K562 (cell line): ENCODE measurements at regions not wholly inside any gene's neighbourhood (a gene's known extent, or its start where the extent isn't known, plus 50 kb on each side); places are given as distances from the start of the nearest gene placed in this dataset.

Experiments
- ATAC-seq: fragments of 200-7000 bp; cut with Tn5 transposase; 3 replicates; pipeline ENCODE4 v1.9.1; 2020; ENCODE audit warnings: moderate library complexity
- BruUV-seq: library from RNA; stranded (reverse); fragments of 400-500 nt; replicated peaks from 2 replicates; lab custom pipeline; 2021; lab: Mats Ljungman, UMichigan
- CTCF ChIA-PET: fragments of 300-600 bp; formaldehyde crosslinking; extraction: SDS; loops from one replicate; lab custom pipeline; 2021; ENCODE audit warnings: low intra/inter-chr PET ratio; lab: Yijun Ruan, JAX
- POLR2A ChIA-PET: fragments of 300-600, 350-650 bp; sonication (Branson Sonifier 250); formaldehyde crosslinking; extraction: SDS; loops from one replicate; lab custom pipeline; 2021; ENCODE audit warnings: antibody characterized with exemption, inconsistent platforms; lab: Yijun Ruan, JAX
- DNase-seq, 4 experiments: peaks; one replicate each; pipeline versions ENCODE4 v3.0.0 to v3.0.0-alpha.2; 2011 to 2018; ENCODE audit warnings: low spot score in 3 of 4, mixed read lengths in 3 of 4; ENCODE audit errors: extremely low read depth in 1 of 4
- FAIRE-seq: peaks from 2 replicates; lab custom pipeline; 2011; peaks lifted over from hg19 to GRCh38; lab: Jason Lieb, UNC
- H2AFZ ChIP-seq: 2 replicates; pipeline ENCODE4 v1.6.0; 2011; ENCODE audit warnings: low read depth, low read length, control low read depth, inconsistent platforms
- H3K27ac ChIP-seq: fragments of 200-600 bp; 3 replicates; pipeline ENCODE4 v1.8.0; 2011; ENCODE audit warnings: low read depth, mild to moderate bottlenecking, control low read depth, inconsistent platforms, low read length, moderate library complexity, mixed read lengths; ENCODE audit errors: extremely low read depth
- H3K27me3 ChIP-seq, 2 experiments: fragments of 300-600 bp in 1 of 2; 2 replicates in 1 of 2; 3 replicates in 1 of 2; pipeline versions ENCODE4 v1.6.0 to v1.8.0; 2011; ENCODE audit warnings: inconsistent platforms in 2 of 2, low read length in 2 of 2, mild to moderate bottlenecking in 1 of 2, mixed read lengths in 1 of 2, moderate library complexity in 1 of 2; ENCODE audit not compliant: control insufficient read depth in 2 of 2, insufficient read depth in 2 of 2
- H3K36me3 ChIP-seq: fragments of 300-600 bp; 3 replicates; pipeline ENCODE4 v1.8.0; 2011; ENCODE audit warnings: mild to moderate bottlenecking, low read length, inconsistent platforms; ENCODE audit not compliant: control insufficient read depth, insufficient read depth
- H3K4me1 ChIP-seq, 2 experiments: fragments of 200-600 bp in 1 of 2; replicated peaks in 1 of 2; 2 replicates in 1 of 2; 3 replicates in 1 of 2; pipeline versions ENCODE4 v1.5.1 to v1.8.0; 2011; ENCODE audit warnings: inconsistent platforms in 2 of 2, low read length in 2 of 2, mild to moderate bottlenecking in 1 of 2, mixed read lengths in 1 of 2, moderate library complexity in 1 of 2; ENCODE audit not compliant: control insufficient read depth in 2 of 2, insufficient read depth in 2 of 2
- H3K4me2 ChIP-seq: 2 replicates; pipeline ENCODE4 v1.6.1; 2011; ENCODE audit warnings: low read length, control low read depth, inconsistent platforms, mixed read lengths; ENCODE audit not compliant: insufficient read depth
- H3K4me3 ChIP-seq: fragments of 200-600 bp; sonication (generic), shearing (Covaris generic); 2 replicates; pipeline ENCODE4 v1.5.1; 2016; ENCODE audit warnings: control low read depth, inconsistent platforms
- H3K79me2 ChIP-seq: fragments of 200-600 bp; 3 replicates; pipeline ENCODE4 v1.8.0; 2011; ENCODE audit warnings: low read length, inconsistent platforms; ENCODE audit not compliant: control insufficient read depth, insufficient read depth
- H3K9ac ChIP-seq, 2 experiments: 2 replicates each; pipeline versions ENCODE4 v1.6.0 to v1.6.1; 2011; ENCODE audit warnings: low read depth in 2 of 2, low read length in 2 of 2, control low read depth in 1 of 2, inconsistent platforms in 1 of 2, mild to moderate bottlenecking in 1 of 2, mixed read lengths in 1 of 2; ENCODE audit not compliant: insufficient read depth in 1 of 2
- H3K9me1 ChIP-seq: one replicate; pipeline ENCODE4 v1.6.0; 2011; ENCODE audit warnings: inconsistent platforms, mild to moderate bottlenecking, low read length, moderate library complexity; ENCODE audit not compliant: control insufficient read depth, insufficient read depth
- H3K9me3 ChIP-seq: replicated peaks from 2 replicates; pipeline ENCODE4 v1.5.1; 2011; ENCODE audit warnings: low read depth, low read length, inconsistent platforms; ENCODE audit not compliant: control insufficient read depth, insufficient read depth
- H4K20me1 ChIP-seq: replicated peaks from 2 replicates; pipeline ENCODE4 v1.6.1; 2011; ENCODE audit warnings: low read length, inconsistent platforms, mixed read lengths; ENCODE audit not compliant: control insufficient read depth, insufficient read depth
- CCNT2 ChIP-seq: IDR thresholded peaks from 2 replicates; pipeline ENCODE4 v1.6.1; 2011; ENCODE audit warnings: borderline replicate concordance, low read depth, mild to moderate bottlenecking, moderate library complexity, mixed read lengths, low read length; ENCODE audit not compliant: insufficient read length; ENCODE audit errors: extremely low read depth
- FOS ChIP-seq: IDR thresholded peaks from 3 replicates; pipeline ENCODE4 v1.6.1; 2011; ENCODE audit not compliant: insufficient read length; ENCODE audit errors: extremely low read depth
- KDM4B ChIP-seq, 2 experiments: fragments of 450-650 bp in 1 of 2; sonication (generic) in 1 of 2; IDR thresholded peaks; 2 replicates each; pipeline ENCODE4 v1.6.1; 2016 to 2017; ENCODE audit warnings: borderline replicate concordance in 2 of 2, antibody characterized with exemption in 1 of 2, low read depth in 1 of 2, mild to moderate bottlenecking in 1 of 2
- MXI1 ChIP-seq: IDR thresholded peaks from 2 replicates; pipeline ENCODE4 v1.6.1; 2011; ENCODE audit warnings: low read depth, mild to moderate bottlenecking, improper control_type of control experiment, low read length
- ZNF584 ChIP-seq: fragments of 200-800 bp; sonication (Bioruptor generic); IDR thresholded peaks from 2 replicates; pipeline ENCODE4 v1.6.1; 2016; ENCODE audit warnings: low read depth, mild to moderate bottlenecking, missing genetic modification characterization, missing compliant biosample characterization
- ZNF644 ChIP-seq: fragments of 200-800 bp; sonication (Bioruptor generic); IDR thresholded peaks from 2 replicates; pipeline ENCODE4 v1.6.1; 2016; ENCODE audit warnings: low read depth, missing genetic modification characterization, missing compliant biosample characterization
- WGBS: fragments of 100-300 bp; shearing (Covaris generic); methylation state at CpG from one replicate; pipeline ENCODE4 v1.1.6; 2016; ENCODE audit warnings: low coverage, mixed read lengths; ENCODE audit not compliant: insufficient coverage; ENCODE audit errors: missing lambda C conversion rate; 5-methylcytosine and 5-hydroxymethylcytosine counted together
- in situ Hi-C: fragments of 300-500 bp; cut with MboI; formaldehyde crosslinking; loops from 4 replicates; pipeline ENCODE4 v1.15.0; 2018; ENCODE audit warnings: inconsistent platforms, mixed read lengths
- intact Hi-C: fragments of 100-400 bp; cut with micrococcal nuclease; formaldehyde crosslinking; loops from 2 replicates; pipeline ENCODE4 v1.14.2; 2022

DNA sequence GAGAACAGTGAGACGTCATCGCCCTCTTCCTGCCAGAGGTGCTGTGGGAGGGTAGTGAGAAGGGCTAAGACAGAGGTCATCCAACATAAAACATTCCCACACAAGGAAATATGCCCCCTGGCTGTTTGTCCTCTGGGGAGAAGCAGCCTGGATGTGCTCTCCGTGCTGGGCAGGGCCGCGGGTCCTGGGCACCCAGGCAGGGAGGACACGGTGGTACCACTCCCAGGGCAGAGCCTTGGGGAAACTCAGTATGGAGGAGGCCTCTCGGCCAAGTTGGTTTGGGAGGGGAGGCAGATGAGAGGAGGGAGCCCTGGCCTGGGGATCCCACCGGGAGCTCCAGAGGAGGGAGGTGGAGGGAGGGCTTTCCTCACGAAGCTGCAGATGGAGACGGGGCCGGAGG lies 129.4 kb downstream of the GLRX3 start:
- POLR2A ChIA-PET: interaction anchor here (0.6 kb wide), 1 partner anchor 958 kb away, joined by 4 read pairs; no protein-coding TSS in a partner anchor
- no peak overlapping the region for H2AFZ ChIP-seq
- no peak for TF ChIP-seq ZNF644 (tag)
- no peak for TF ChIP-seq MXI1
- TF ChIP-seq KDM4B (IDR thresholded peaks at IDR 0.05; ENCODE audit: borderline replicate concordance in 2 of 2, low read depth in 1 of 2): no peak
- no peak for TF ChIP-seq ZNF584 (CRISPR knock-in tag)
- no peak for TF ChIP-seq FOS
- TF ChIP-seq CCNT2: no peak
- TF ChIP-seq, all 486 proteins: peak for 0
- Histone ChIP-seq H3K36me3 (no peaks in the 10 kb centered on the region), H3K27me3 (peaks cover 0 to 31% of the 10 kb centered on the region in 2 experiments; a peak in 1 of 5 replicates), H3K9me1 (no peaks in the 10 kb centered on the region), H4K20me1 (no peaks in the 10 kb centered on the region), H3K79me2 (no peaks in the 10 kb centered on the region), H3K9ac (no peak overlapping the region), H3K27ac (no peak overlapping the region), H3K9me3 (no peaks in the 10 kb centered on the region), H3K4me2 (no peak overlapping the region), H3K4me1 (no peaks in the 10 kb centered on the region), H3K4me3 (no peak overlapping the region)
- intact Hi-C loops (no loop called here), in situ Hi-C loops (no loop called here)
- BruUV-seq: no TSS peak
- no peak for ATAC-seq
- CTCF ChIA-PET: no interaction called here
- no peak for DNase-seq
- 0% methylated on average over 5 of the region's 11 CpGs for WGBS
- FAIRE-seq: no peak
